Suprapubic skin (tissue), 4 donors: ENCODE measurements at regions not wholly inside any gene's neighbourhood (a gene's known extent, or its start where the extent isn't known, plus 50 kb on each side); places are given as distances from the start of the nearest gene placed in this dataset.
"Not testable (repeated sequence)": the region's sequence is repeated elsewhere in the genome, so short reads cannot be mapped to it uniquely, and the experiment has no call there.

ENCODE experiments used
- DNase-seq, 2 donors: peaks; one replicate each; pipeline ENCODE4 v3.0.0-alpha.2; 2019; ENCODE audit warnings: low spot score in 2 of 2
- H3K27ac ChIP-seq: fragments of 200-600 bp; sonication (generic); one replicate; pipeline ENCODE4 v1.5.1; 2019
- H3K27me3 ChIP-seq: fragments of 200-600 bp; sonication (generic); one replicate; pipeline ENCODE4 v1.5.1; 2019
- H3K36me3 ChIP-seq: fragments of 200-600 bp; sonication (generic); one replicate; pipeline ENCODE4 v1.5.1; 2019
- H3K4me1 ChIP-seq: fragments of 200-600 bp; sonication (generic); one replicate; pipeline ENCODE4 v1.5.1; 2019
- H3K4me3 ChIP-seq: fragments of 200-600 bp; sonication (generic); one replicate; pipeline ENCODE4 v1.5.1; 2019; ENCODE audit warnings: mild to moderate bottlenecking
- H3K9me3 ChIP-seq: fragments of 200-600 bp; sonication (generic); one replicate; pipeline ENCODE4 v1.5.1; 2019
- EP300 ChIP-seq: sonication (generic); formaldehyde crosslinking; IDR thresholded peaks from one replicate; pipeline ENCODE4 v1.6.1; 2017; ENCODE audit warnings: antibody characterized with exemption
- POLR2A ChIP-seq, 2 donors: fragments of 450-650 bp; IDR thresholded peaks; one replicate each; pipeline ENCODE4 v1.6.1; 2017; ENCODE audit warnings: antibody characterized with exemption in 2 of 2, mild to moderate bottlenecking in 2 of 2, moderate library complexity in 2 of 2
- POLR2AphosphoS5 ChIP-seq, 3 donors: sonication (generic); formaldehyde crosslinking; IDR thresholded peaks; one replicate each; pipeline ENCODE4 v1.6.1; 2017; ENCODE audit warnings: antibody characterized with exemption in 3 of 3
- WGBS: methylation state at CpG from one replicate; pipeline ENCODE4 v1.1.5; 2018; 5-methylcytosine and 5-hydroxymethylcytosine counted together
- TF ChIP-seq, protein P1 (sequence below), 2 donors: fragments of 200-600 bp in 1 of 2; fragments of 450-650 bp in 1 of 2; sonication (generic) in 1 of 2; IDR thresholded peaks; one replicate each; pipeline ENCODE4 v1.5.1; 2016 to 2019; ENCODE audit warnings: antibody characterized with exemption in 2 of 2, mild to moderate bottlenecking in 1 of 2, moderate library complexity in 1 of 2

DNA sequence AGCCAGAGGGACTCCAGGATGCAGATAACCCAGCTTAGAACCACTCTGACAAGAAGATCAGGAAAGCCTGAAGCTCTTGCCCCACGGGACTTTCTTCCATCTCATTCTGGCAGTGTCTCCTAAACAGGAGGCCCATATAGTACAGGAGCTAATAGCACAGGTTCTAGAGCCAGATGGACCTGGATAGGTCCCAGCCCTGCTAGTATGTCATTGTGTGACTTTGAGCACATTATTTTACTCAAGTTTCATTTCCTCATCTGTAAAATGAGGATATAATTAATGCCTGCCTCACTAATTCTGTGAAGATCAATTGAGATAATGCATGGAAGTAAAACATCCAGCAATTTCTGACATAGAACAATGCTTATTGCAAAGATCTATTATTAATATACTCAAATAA, 66.5 kb upstream of the GZMB start:
- Histone ChIP-seq H3K27ac (no peak overlapping the region), H3K4me3 (no peak overlapping the region), H3K9me3 (no peaks in the 10 kb centered on the region), H3K27me3 (no peaks in the 10 kb centered on the region), H3K36me3 (no peaks in the 10 kb centered on the region), H3K4me1 (no peaks in the 10 kb centered on the region)
- WGBS = 100% methylated on average over 1 of the region's 1 CpG
- TF ChIP-seq, protein P1, sequence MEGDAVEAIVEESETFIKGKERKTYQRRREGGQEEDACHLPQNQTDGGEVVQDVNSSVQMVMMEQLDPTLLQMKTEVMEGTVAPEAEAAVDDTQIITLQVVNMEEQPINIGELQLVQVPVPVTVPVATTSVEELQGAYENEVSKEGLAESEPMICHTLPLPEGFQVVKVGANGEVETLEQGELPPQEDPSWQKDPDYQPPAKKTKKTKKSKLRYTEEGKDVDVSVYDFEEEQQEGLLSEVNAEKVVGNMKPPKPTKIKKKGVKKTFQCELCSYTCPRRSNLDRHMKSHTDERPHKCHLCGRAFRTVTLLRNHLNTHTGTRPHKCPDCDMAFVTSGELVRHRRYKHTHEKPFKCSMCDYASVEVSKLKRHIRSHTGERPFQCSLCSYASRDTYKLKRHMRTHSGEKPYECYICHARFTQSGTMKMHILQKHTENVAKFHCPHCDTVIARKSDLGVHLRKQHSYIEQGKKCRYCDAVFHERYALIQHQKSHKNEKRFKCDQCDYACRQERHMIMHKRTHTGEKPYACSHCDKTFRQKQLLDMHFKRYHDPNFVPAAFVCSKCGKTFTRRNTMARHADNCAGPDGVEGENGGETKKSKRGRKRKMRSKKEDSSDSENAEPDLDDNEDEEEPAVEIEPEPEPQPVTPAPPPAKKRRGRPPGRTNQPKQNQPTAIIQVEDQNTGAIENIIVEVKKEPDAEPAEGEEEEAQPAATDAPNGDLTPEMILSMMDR (IDR thresholded peaks at IDR 0.05) = no peak
- TF ChIP-seq POLR2AphosphoS5 (IDR thresholded peaks at IDR 0.05) = no peak
- TF ChIP-seq POLR2A (IDR thresholded peaks at IDR 0.05) = no peak
- TF ChIP-seq EP300 = no peak
- no peak for DNase-seq

DNA sequence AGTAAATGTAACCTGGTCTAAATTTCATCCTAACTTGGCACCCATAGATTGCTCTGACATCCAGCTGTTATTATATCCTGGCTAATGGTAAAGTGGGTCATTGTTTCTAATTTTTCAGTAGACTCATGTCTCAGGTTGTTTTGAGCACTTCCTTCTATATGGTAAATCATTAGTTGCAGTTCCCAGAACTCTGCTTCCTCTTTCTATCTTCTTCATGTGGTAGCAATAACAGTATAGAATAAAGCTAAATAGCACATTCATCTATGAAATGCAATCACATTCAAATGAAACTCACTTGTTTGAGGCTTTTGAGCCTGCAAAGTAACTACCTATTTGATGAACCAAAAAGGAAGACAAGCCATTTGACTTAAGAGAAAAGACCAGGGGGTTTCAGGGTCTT, 65.1 kb upstream of the GZMB start:
- no peak for DNase-seq
- H3K4me1 ChIP-seq = peaks cover 2% of the 10 kb centered on the region
- TF ChIP-seq EP300 (no peak), POLR2A (IDR thresholded peaks at IDR 0.05) (no peak), POLR2AphosphoS5 (IDR thresholded peaks at IDR 0.05) (no peak)
- TF ChIP-seq, protein P1 (IDR thresholded peaks at IDR 0.05) = no peak
- H3K9me3 ChIP-seq = no peaks in the 10 kb centered on the region
- H3K27ac ChIP-seq = no peak overlapping the region
- H3K27me3 ChIP-seq = no peaks in the 10 kb centered on the region
- no peaks in the 10 kb centered on the region for H3K36me3 ChIP-seq
- no peak overlapping the region for H3K4me3 ChIP-seq

DNA sequence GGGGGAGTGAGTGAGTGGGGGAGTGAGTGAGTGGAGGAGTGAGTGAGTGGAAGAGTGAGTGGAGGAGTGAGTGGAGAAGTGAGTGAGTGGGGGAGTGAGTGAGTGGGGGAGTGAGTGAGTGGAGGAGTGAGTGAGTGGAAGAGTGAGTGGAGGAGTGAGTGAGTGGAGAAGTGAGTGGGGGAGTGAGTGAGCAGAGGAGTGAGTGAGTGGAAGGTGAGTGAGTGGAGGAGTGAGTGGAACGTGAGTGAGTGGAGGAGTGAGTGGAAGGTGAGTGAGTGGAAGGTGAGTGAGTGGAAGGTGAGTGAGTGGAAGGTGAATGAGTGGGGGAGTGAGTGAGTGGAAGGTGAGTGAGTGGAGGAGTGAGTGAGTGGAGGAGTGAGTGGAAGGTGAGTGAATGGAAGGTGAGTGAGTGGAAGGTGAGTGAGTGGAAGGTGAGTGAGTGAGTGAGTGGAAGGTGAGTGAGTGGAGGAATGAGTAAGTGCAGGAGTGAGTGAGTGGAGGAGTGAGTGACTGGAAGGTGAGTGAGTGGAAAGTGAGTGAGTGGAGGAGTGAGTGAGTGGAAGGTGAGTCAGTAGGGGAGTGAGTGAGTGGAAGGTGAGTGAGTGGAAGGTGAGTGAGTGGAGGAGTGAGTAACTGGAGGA, 62.4 kb upstream of the GZMB start:
- not testable (repeated sequence) for H3K27ac ChIP-seq, H3K4me3 ChIP-seq, H3K36me3 ChIP-seq, H3K27me3 ChIP-seq, H3K4me1 ChIP-seq, DNase-seq, H3K9me3 ChIP-seq
- 96% methylated on average over 1 of the region's 1 CpG for WGBS

DNA sequence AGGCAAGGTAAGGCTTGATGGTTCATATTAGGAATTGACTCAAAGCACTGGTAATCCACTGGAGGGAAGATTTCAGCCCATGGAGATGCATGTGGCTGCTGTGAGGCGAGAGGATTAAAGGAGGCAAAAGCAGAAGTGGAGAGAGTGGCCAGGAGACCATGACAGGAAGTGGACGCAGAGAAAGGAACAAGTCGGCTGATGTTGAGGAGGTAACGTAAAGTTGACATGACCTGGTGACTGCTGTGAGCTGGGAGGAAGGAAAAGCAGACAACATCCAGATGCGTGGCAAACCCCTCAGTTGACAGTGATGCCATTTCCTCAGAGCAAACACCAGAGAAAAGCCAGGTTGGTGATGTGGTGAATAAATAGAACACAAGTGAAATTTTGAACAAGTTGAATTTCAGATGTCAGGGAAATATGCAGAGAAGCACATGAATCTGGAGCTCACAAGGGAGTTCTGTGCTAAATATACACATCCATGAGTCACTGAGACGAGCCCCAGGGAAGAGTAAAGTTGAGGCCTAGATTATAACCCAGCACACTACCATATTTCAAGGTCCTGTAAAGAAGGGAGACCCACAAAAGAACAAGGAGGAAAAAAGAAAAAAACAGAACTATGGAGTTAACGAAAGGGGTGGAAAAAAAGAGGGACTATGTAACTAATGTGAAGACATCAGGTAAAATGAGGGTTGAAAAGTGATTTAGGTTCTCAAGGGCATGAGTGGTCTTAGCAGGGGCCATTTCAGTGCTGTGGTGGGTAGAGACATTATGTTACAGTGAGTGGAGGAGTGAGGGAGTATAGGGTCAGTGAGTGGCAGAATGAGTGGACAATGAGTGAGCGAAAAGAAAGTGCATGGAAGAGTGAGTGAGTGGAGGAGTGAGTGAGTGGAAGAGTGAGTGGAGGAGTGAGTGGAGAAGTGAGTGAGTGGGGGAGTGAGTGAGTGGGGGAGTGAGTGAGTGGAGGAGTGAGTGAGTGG, 61.6 kb upstream of the GZMB start:
- WGBS = 61% methylated on average over 8 of the region's 8 CpGs
- Histone ChIP-seq H3K27ac (no peak overlapping the region), H3K9me3 (no peaks in the 10 kb centered on the region), H3K27me3 (no peaks in the 10 kb centered on the region), H3K36me3 (no peaks in the 10 kb centered on the region), H3K4me3 (no peak overlapping the region), H3K4me1 (peaks cover 2% of the 10 kb centered on the region)
- no peak for DNase-seq
- no peak for TF ChIP-seq EP300

DNA sequence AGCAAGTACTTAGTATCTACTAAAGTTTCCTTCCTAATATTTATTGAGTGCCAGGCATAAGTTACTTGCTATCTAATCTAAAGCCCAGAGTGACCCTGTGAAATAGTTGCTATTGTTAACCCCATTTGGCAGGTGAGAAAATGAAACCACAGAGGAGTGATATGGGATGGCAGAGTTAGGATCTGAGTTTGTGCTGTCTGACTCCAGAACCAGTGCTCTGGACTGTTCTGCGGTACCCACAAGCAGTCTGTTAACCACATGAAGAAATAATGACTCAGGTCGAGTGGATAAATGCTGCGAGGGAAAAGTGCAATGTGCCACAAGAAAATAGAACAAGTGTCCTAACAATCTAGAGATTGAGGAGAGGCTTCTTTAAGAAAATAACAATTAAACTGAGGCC, 60.7 kb upstream of the GZMB start:
- no peak for DNase-seq
- Histone ChIP-seq H3K27me3 (no peaks in the 10 kb centered on the region), H3K27ac (no peak overlapping the region), H3K4me1 (peaks cover 2% of the 10 kb centered on the region), H3K9me3 (no peaks in the 10 kb centered on the region), H3K36me3 (no peaks in the 10 kb centered on the region), H3K4me3 (no peak overlapping the region)
- 89% methylated on average over 3 of the region's 3 CpGs for WGBS
- TF ChIP-seq POLR2A (IDR thresholded peaks at IDR 0.05) (no peak), EP300 (no peak), POLR2AphosphoS5 (IDR thresholded peaks at IDR 0.05) (no peak)
- TF ChIP-seq, protein P1 (IDR thresholded peaks at IDR 0.05) = no peak

DNA sequence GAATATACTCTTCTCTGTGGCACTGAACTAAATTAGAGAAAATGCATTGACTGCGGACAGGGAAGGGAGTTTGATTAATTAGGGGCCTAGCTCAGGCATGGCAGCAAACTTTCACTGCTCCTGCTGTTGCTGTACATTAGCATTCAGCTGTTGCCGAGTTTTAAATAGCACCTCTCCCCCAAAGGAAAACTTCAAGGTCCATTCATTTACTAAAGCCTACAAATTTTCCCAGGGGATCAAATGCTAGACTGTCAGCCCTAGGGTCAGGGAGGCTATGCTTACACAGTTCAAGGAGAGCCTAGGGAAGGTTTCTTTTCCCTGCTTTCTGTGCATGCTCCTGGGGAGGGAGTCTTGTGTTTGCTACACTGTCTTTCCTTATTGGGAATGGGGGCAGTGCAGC, 60.0 kb upstream of the GZMB start:
- WGBS = 65% methylated on average over 2 of the region's 2 CpGs
- DNase-seq = no peak
- Histone ChIP-seq H3K27ac (no peak overlapping the region), H3K27me3 (no peaks in the 10 kb centered on the region), H3K4me1 (peaks cover 2% of the 10 kb centered on the region), H3K36me3 (no peaks in the 10 kb centered on the region), H3K9me3 (no peaks in the 10 kb centered on the region), H3K4me3 (no peak overlapping the region)
- no peak for TF ChIP-seq POLR2A (IDR thresholded peaks at IDR 0.05)
- no peak for TF ChIP-seq POLR2AphosphoS5 (IDR thresholded peaks at IDR 0.05)
- TF ChIP-seq EP300 = no peak
- TF ChIP-seq, protein P1 (IDR thresholded peaks at IDR 0.05) = no peak
